Caco-2 (cell line): ENCODE measurements at regions not wholly inside any gene's neighbourhood (a gene's known extent, or its start where the extent isn't known, plus 50 kb on each side); places are given as distances from the start of the nearest gene placed in this dataset.

ENCODE experiments used
- BruUV-seq: library from RNA; stranded (reverse); fragments of 400-500 nt; replicated peaks from 2 replicates; lab custom pipeline; 2021; lab: Mats Ljungman, UMichigan
- CTCF ChIA-PET: fragments of 300-600 bp; sonication (Branson Sonifier 250); formaldehyde crosslinking; loops from one replicate; lab custom pipeline; 2022; ENCODE audit warnings: antibody characterized with exemption; lab: Charles Lee
- POLR2A ChIA-PET: fragments of 300-600 bp; sonication (Branson Sonifier 250); formaldehyde crosslinking; loops from one replicate; lab custom pipeline; 2022; ENCODE audit warnings: antibody characterized with exemption; lab: Charles Lee
- DNase-seq, 2 experiments: peaks; one replicate each; pipeline versions ENCODE4 v3.0.0 to v3.0.0-alpha.2; 2020 to 2022
- H3K27me3 ChIP-seq: replicated peaks from 2 replicates; pipeline ENCODE4 v1.6.0; 2011; ENCODE audit warnings: low read length; ENCODE audit not compliant: control insufficient read depth, insufficient read depth
- H3K36me3 ChIP-seq: 2 replicates; pipeline ENCODE4 v1.5.1; 2011; ENCODE audit warnings: low read length; ENCODE audit not compliant: control insufficient read depth, insufficient read depth
- H3K4me1 ChIP-seq: fragments of 250-450 bp; sonication (Bioruptor Pico); 2 replicates; pipeline ENCODE4 v1.5.1; 2020; ENCODE audit warnings: mild to moderate bottlenecking
- H3K4me3 ChIP-seq: 2 replicates; pipeline ENCODE4 v1.5.1; 2011; ENCODE audit warnings: low read depth, mild to moderate bottlenecking, control low read depth, low read length
- H3K9me3 ChIP-seq: fragments of 250-450 bp; sonication (Bioruptor Pico); 2 replicates; pipeline ENCODE4 v1.5.1; 2020; ENCODE audit warnings: mild to moderate bottlenecking, moderate library complexity
- H3K27ac Mint-ChIP-seq: one replicate; pipeline ENCODE4 v1.8.0; 2022; ENCODE audit warnings: mixed read lengths; ENCODE audit not compliant: unreplicated experiment
- H3K27me3 Mint-ChIP-seq: one replicate; pipeline ENCODE4 v1.8.0; 2022; ENCODE audit warnings: mixed read lengths; ENCODE audit not compliant: insufficient read depth, unreplicated experiment
- H3K36me3 Mint-ChIP-seq: one replicate; pipeline ENCODE4 v1.8.0; 2022; ENCODE audit warnings: mild to moderate bottlenecking, mixed read lengths; ENCODE audit not compliant: insufficient read depth, unreplicated experiment
- H3K4me1 Mint-ChIP-seq: one replicate; pipeline ENCODE4 v1.8.0; 2022; ENCODE audit warnings: low read depth, mixed read lengths; ENCODE audit not compliant: unreplicated experiment
- H3K4me3 Mint-ChIP-seq: one replicate; pipeline ENCODE4 v1.8.0; 2022; ENCODE audit warnings: mild to moderate bottlenecking, moderate library complexity, mixed read lengths; ENCODE audit not compliant: unreplicated experiment
- H3K9me3 Mint-ChIP-seq: one replicate; pipeline ENCODE4 v1.8.0; 2022; ENCODE audit warnings: mixed read lengths; ENCODE audit not compliant: unreplicated experiment
- intact Hi-C: fragments of 100-400 bp; cut with micrococcal nuclease; formaldehyde crosslinking; loops from one replicate; pipeline ENCODE4 v1.10.0; 2022; ENCODE audit not compliant: unreplicated experiment
- TF ChIP-seq, protein P1 (sequence below), 2 experiments: fragments of 200-600 bp in 1 of 2; IDR thresholded peaks; 1 replicate in 1 of 2; 2 replicates in 1 of 2; pipeline versions ENCODE4 v1.5.1 to v1.8.0; 2011 to 2022; ENCODE audit warnings: antibody characterized with exemption in 1 of 2, control low read depth in 1 of 2, inconsistent platforms in 1 of 2, low read depth in 1 of 2, low read length in 1 of 2, mild to moderate bottlenecking in 1 of 2, moderate library complexity in 1 of 2; ENCODE audit not compliant: insufficient read depth in 1 of 2, severe bottlenecking in 1 of 2, unreplicated experiment in 1 of 2

- no TSS peak for BruUV-seq
- intact Hi-C loops, result loop anchor here (10.0 kb wide), 1 partner anchor 334 kb away; no protein-coding TSS in a partner anchor
- TF ChIP-seq, protein P1, sequence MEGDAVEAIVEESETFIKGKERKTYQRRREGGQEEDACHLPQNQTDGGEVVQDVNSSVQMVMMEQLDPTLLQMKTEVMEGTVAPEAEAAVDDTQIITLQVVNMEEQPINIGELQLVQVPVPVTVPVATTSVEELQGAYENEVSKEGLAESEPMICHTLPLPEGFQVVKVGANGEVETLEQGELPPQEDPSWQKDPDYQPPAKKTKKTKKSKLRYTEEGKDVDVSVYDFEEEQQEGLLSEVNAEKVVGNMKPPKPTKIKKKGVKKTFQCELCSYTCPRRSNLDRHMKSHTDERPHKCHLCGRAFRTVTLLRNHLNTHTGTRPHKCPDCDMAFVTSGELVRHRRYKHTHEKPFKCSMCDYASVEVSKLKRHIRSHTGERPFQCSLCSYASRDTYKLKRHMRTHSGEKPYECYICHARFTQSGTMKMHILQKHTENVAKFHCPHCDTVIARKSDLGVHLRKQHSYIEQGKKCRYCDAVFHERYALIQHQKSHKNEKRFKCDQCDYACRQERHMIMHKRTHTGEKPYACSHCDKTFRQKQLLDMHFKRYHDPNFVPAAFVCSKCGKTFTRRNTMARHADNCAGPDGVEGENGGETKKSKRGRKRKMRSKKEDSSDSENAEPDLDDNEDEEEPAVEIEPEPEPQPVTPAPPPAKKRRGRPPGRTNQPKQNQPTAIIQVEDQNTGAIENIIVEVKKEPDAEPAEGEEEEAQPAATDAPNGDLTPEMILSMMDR (IDR thresholded peaks at IDR 0.05; ENCODE audit: insufficient read depth in 1 of 2, low read depth in 1 of 2, low read length in 1 of 2, severe bottlenecking in 1 of 2, unreplicated experiment in 1 of 2), result no peak
- Histone ChIP-seq H3K4me3 (no peak overlapping the region), H3K4me1 (no peaks in the 10 kb centered on the region), H3K9me3 (no peaks in the 10 kb centered on the region; the same call in 1 of the 2 replicates), H3K27me3 (no peaks in the 10 kb centered on the region), H3K36me3 (no peaks in the 10 kb centered on the region)
- Mint-ChIP-seq H3K9me3 (no peaks in the 10 kb centered on the region), H3K36me3 (no peaks in the 10 kb centered on the region), H3K4me1 (no peaks in the 10 kb centered on the region), H3K4me3 (no peak overlapping the region), H3K27me3 (no peaks in the 10 kb centered on the region), H3K27ac (no peak overlapping the region)
- no peak for DNase-seq
- POLR2A ChIA-PET, result no interaction called here
- CTCF ChIA-PET, result no interaction called here
These were observed 127.8 kb upstream of the TRIB2 start for GRCh38 chr2:12588986-12589385.

DNA sequence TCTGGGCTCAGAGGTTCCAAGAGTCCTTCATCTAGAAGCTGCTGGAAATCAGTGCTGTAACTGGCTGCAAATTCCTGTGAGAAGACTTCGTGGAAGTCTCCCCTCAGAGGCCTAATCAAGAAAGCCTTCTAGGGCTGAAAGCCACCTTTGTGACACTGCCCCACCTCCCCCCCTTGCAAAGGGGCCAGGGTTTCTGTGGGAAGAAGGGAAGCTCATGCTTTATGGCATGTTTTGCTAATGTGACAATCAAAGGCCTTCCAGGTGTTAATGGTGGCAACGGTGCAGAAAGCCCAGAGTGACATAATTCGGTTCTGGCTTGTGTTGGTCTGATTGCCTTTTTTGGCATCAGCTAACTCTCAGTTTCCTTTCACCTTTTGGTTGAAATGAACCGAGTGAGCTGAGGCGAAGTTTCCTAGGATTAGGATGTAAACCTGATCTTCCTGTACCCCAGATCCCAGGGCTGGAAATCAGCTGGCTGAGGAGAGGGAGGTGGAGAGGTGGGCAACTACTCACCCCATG, 126.9 kb upstream of the TRIB2 start:
- DNase-seq, result no peak
- Mint-ChIP-seq H3K9me3 (no peaks in the 10 kb centered on the region), H3K4me1 (no peaks in the 10 kb centered on the region), H3K27ac (no peak overlapping the region), H3K27me3 (no peaks in the 10 kb centered on the region), H3K4me3 (no peak overlapping the region), H3K36me3 (no peaks in the 10 kb centered on the region)
- H3K4me3 ChIP-seq, result no peak overlapping the region
- no TSS peak for BruUV-seq
- ChIA-PET POLR2A (no interaction called here), CTCF (no interaction called here)
- no peaks in the 10 kb centered on the region for H3K4me1 ChIP-seq
- no peaks in the 10 kb centered on the region for H3K27me3 ChIP-seq
- no peaks in the 10 kb centered on the region; the same call in 1 of the 2 replicates for H3K9me3 ChIP-seq
- TF ChIP-seq, protein P1 (IDR thresholded peaks at IDR 0.05; ENCODE audit: insufficient read depth in 1 of 2, low read depth in 1 of 2, low read length in 1 of 2, severe bottlenecking in 1 of 2, unreplicated experiment in 1 of 2), result no peak
- H3K36me3 ChIP-seq, result no peaks in the 10 kb centered on the region
- intact Hi-C loops, result loop anchor here (10.0 kb wide), 1 partner anchor 335 kb away; no protein-coding TSS in a partner anchor

DNA sequence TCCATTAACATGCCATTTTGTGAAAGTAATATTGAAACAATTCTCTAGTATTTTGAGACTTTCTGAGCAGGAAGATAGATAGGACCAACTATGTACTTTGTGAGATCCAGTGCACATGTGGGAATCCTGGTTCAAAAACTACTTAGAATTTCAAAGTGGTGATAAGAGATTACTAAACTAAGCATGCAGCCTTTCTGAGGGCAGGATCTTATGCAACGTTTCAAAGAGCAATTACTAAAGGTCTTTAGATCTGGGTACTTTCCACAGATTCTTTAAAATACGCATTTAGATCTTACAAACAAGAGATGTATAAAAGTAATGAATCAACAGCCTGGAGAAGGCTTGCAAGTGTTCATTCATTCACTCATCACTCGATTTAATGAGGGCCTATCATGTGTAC, 124.4 kb upstream of the TRIB2 start:
- no peaks in the 10 kb centered on the region for H3K9me3 Mint-ChIP-seq
- H3K36me3 Mint-ChIP-seq, result no peaks in the 10 kb centered on the region
- Histone ChIP-seq H3K4me3 (no peak overlapping the region), H3K27me3 (no peaks in the 10 kb centered on the region), H3K36me3 (no peaks in the 10 kb centered on the region), H3K4me1 (no peaks in the 10 kb centered on the region), H3K9me3 (no peaks in the 10 kb centered on the region; the same call in 1 of the 2 replicates)
- no peaks in the 10 kb centered on the region for H3K4me1 Mint-ChIP-seq
- no peaks in the 10 kb centered on the region for H3K27me3 Mint-ChIP-seq
- CTCF ChIA-PET, result no interaction called here
- BruUV-seq, result no TSS peak
- POLR2A ChIA-PET, result no interaction called here
- no peak overlapping the region for H3K27ac Mint-ChIP-seq
- intact Hi-C loops, result no loop called here
- TF ChIP-seq, protein P1 (IDR thresholded peaks at IDR 0.05; ENCODE audit: insufficient read depth in 1 of 2, low read depth in 1 of 2, low read length in 1 of 2, severe bottlenecking in 1 of 2, unreplicated experiment in 1 of 2), result no peak
- H3K4me3 Mint-ChIP-seq, result no peak overlapping the region
- no peak for DNase-seq
